H9 (cell line): ENCODE measurements at regions not wholly inside any gene's neighbourhood (a gene's known extent, or its start where the extent isn't known, plus 50 kb on each side); places are given as distances from the start of the nearest gene placed in this dataset.

ENCODE experiments used
- DNase-seq: peaks from one replicate; pipeline ENCODE4 v3.0.0-alpha.2; 2017
- H2AFZ ChIP-seq: one replicate; pipeline ENCODE4 v1.6.1; 2013; ENCODE audit warnings: mild to moderate bottlenecking, low read length, control low read depth, moderate library complexity
- H2AK5ac ChIP-seq: 2 replicates; pipeline ENCODE4 v1.6.1; 2013; ENCODE audit warnings: low read length, control low read depth, mixed read lengths; ENCODE audit not compliant: insufficient read length
- H2BK120ac ChIP-seq: one replicate; pipeline ENCODE4 v1.6.1; 2013; ENCODE audit warnings: low read depth, mild to moderate bottlenecking, low read length, control low read depth, inconsistent platforms; ENCODE audit not compliant: poor library complexity, severe bottlenecking
- H2BK12ac ChIP-seq: 2 replicates; pipeline ENCODE4 v1.6.1; 2013; ENCODE audit warnings: low read length, control low read depth, mixed read lengths, low read depth; ENCODE audit not compliant: insufficient read length
- H2BK15ac ChIP-seq: 2 replicates; pipeline ENCODE4 v1.6.1; 2013; ENCODE audit warnings: low read depth, low read length, control low read depth
- H2BK20ac ChIP-seq: one replicate; pipeline ENCODE4 v1.6.1; 2013; ENCODE audit warnings: low read depth, mild to moderate bottlenecking, low read length, control low read depth, inconsistent platforms; ENCODE audit not compliant: poor library complexity, severe bottlenecking
- H2BK5ac ChIP-seq: 2 replicates; pipeline ENCODE4 v1.6.1; 2013; ENCODE audit warnings: low read length, control low read depth, mixed read lengths; ENCODE audit not compliant: insufficient read length
- H3K14ac ChIP-seq: 2 replicates; pipeline ENCODE4 v1.6.1; 2013; ENCODE audit warnings: low read length, control low read depth; ENCODE audit not compliant: insufficient read depth
- H3K18ac ChIP-seq: 2 replicates; pipeline ENCODE4 v1.6.1; 2013; ENCODE audit warnings: low read depth, mild to moderate bottlenecking, mixed read lengths, low read length, control low read depth; ENCODE audit not compliant: insufficient read length
- H3K23ac ChIP-seq: 2 replicates; pipeline ENCODE4 v1.6.1; 2013; ENCODE audit warnings: low read length, control low read depth, mixed read lengths, low read depth; ENCODE audit not compliant: insufficient read length
- H3K23me2 ChIP-seq: 2 replicates; pipeline ENCODE4 v1.6.1; 2013; ENCODE audit warnings: low read depth, mild to moderate bottlenecking, mixed read lengths, low read length, control low read depth; ENCODE audit not compliant: insufficient read length, poor library complexity, severe bottlenecking
- H3K27ac ChIP-seq: 2 replicates; pipeline ENCODE4 v1.5.1; 2013; ENCODE audit warnings: low read length, control low read depth, mixed read lengths, low read depth; ENCODE audit not compliant: insufficient read length
- H3K27me3 ChIP-seq: 2 replicates; pipeline ENCODE4 v1.6.1; 2013; ENCODE audit warnings: low read length, control low read depth, inconsistent platforms; ENCODE audit not compliant: insufficient read depth
- H3K4ac ChIP-seq: 2 replicates; pipeline ENCODE4 v1.6.1; 2013; ENCODE audit warnings: low read depth, mild to moderate bottlenecking, control low read depth, inconsistent platforms, low read length, moderate library complexity
- H3K4me1 ChIP-seq: 2 replicates; pipeline ENCODE4 v1.6.1; 2013; ENCODE audit warnings: low read length, control low read depth, inconsistent platforms; ENCODE audit not compliant: insufficient read depth
- H3K4me2 ChIP-seq: 2 replicates; pipeline ENCODE4 v1.6.1; 2013; ENCODE audit warnings: low read length, control low read depth, mixed read lengths; ENCODE audit not compliant: insufficient read length, insufficient read depth
- H3K56ac ChIP-seq: 2 replicates; pipeline ENCODE4 v1.6.1; 2013; ENCODE audit warnings: low read depth, mild to moderate bottlenecking, mixed read lengths, low read length, control low read depth; ENCODE audit not compliant: insufficient read length
- H3K79me1 ChIP-seq: 2 replicates; pipeline ENCODE4 v1.6.1; 2013; ENCODE audit warnings: low read depth, mild to moderate bottlenecking, moderate library complexity, low read length, control low read depth, inconsistent platforms; ENCODE audit not compliant: insufficient read depth, poor library complexity, severe bottlenecking
- H3K79me2 ChIP-seq: 2 replicates; pipeline ENCODE4 v1.6.1; 2013; ENCODE audit warnings: low read length, control low read depth, inconsistent platforms; ENCODE audit not compliant: insufficient read depth
- H3K9ac ChIP-seq: 2 replicates; pipeline ENCODE4 v1.6.1; 2013; ENCODE audit warnings: low read length, control low read depth, mixed read lengths; ENCODE audit not compliant: insufficient read length; ENCODE audit errors: extremely low read depth
- H3K9me3 ChIP-seq: one replicate; pipeline ENCODE4 v1.6.1; 2013; ENCODE audit warnings: low read depth, low read length, inconsistent platforms; ENCODE audit not compliant: control insufficient read depth
- H3T11ph ChIP-seq: one replicate; pipeline ENCODE4 v1.6.1; 2013; ENCODE audit warnings: mild to moderate bottlenecking, low read length, control low read depth, inconsistent platforms
- H4K20me1 ChIP-seq: one replicate; pipeline ENCODE4 v1.6.1; 2013; ENCODE audit not compliant: control insufficient read depth, insufficient read length, insufficient read depth
- H4K5ac ChIP-seq: 2 replicates; pipeline ENCODE4 v1.6.1; 2013; ENCODE audit warnings: low read depth, mild to moderate bottlenecking, mixed read lengths, low read length, control low read depth; ENCODE audit not compliant: insufficient read length
- H4K8ac ChIP-seq: replicated peaks from 2 replicates; pipeline ENCODE4 v1.6.1; 2013; ENCODE audit warnings: low read length, control low read depth, mixed read lengths, low read depth; ENCODE audit not compliant: insufficient read length
- H4K91ac ChIP-seq: 2 replicates; pipeline ENCODE4 v1.6.1; 2013; ENCODE audit warnings: low read depth, mild to moderate bottlenecking, moderate library complexity, mixed read lengths, low read length, control low read depth; ENCODE audit not compliant: insufficient read length
- H3K27ac Mint-ChIP-seq, 3 experiments: 2 replicates in 2 of 3; 3 replicates in 1 of 3; pipeline ENCODE4 v1.8.0; 2020 to 2021; ENCODE audit warnings: mixed read lengths in 3 of 3, mild to moderate bottlenecking in 1 of 3, moderate library complexity in 1 of 3
- H3K27me3 Mint-ChIP-seq: 2 replicates; pipeline ENCODE4 v1.8.0; 2021; ENCODE audit warnings: low read depth, mild to moderate bottlenecking, moderate library complexity, mixed read lengths
- H3K36me3 Mint-ChIP-seq, 3 experiments: 2 replicates in 2 of 3; 3 replicates in 1 of 3; pipeline ENCODE4 v1.8.0; 2020 to 2021; ENCODE audit warnings: low read depth in 3 of 3, mixed read lengths in 3 of 3; ENCODE audit not compliant: insufficient read depth in 1 of 3
- H3K4me1 Mint-ChIP-seq, 2 experiments: 2 replicates each; pipeline ENCODE4 v1.8.0; 2020; ENCODE audit warnings: mixed read lengths in 2 of 2
- H3K4me3 Mint-ChIP-seq, 2 experiments: 2 replicates in 1 of 2; 3 replicates in 1 of 2; pipeline ENCODE4 v1.8.0; 2020 to 2021; ENCODE audit warnings: mild to moderate bottlenecking in 2 of 2, mixed read lengths in 2 of 2, moderate library complexity in 1 of 2
- H3K9me3 Mint-ChIP-seq, 2 experiments: 2 replicates in 1 of 2; 3 replicates in 1 of 2; pipeline ENCODE4 v1.8.0; 2020; ENCODE audit warnings: mild to moderate bottlenecking in 2 of 2, mixed read lengths in 2 of 2, moderate library complexity in 1 of 2
- WGBS: extraction: QIAGEN DNeasy Blood & Tissue Kit; methylation state at CpG from one replicate; pipeline ENCODE4 v1.1.7; 2013; ENCODE audit warnings: missing lambda C conversion rate, low lambda C conversion rate, mixed read lengths; ENCODE audit not compliant: insufficient read length; ENCODE audit errors: extremely low coverage; 5-methylcytosine and 5-hydroxymethylcytosine counted together
- TF ChIP-seq, protein P1 (sequence below): fragments of 200-600 bp; sonication (generic); conservative IDR thresholded peaks from 3 replicates; pipeline ENCODE4 v1.8.0; 2021; ENCODE audit warnings: antibody characterized with exemption, mild to moderate bottlenecking

- Histone ChIP-seq H3K9ac (no peak overlapping the region), H2AK5ac (no peak overlapping the region), H4K20me1 (no peaks in the 10 kb centered on the region), H3K56ac (no peak overlapping the region), H4K5ac (no peak overlapping the region), H2AFZ (no peak overlapping the region), H4K8ac (no peak overlapping the region), H2BK15ac (no peak overlapping the region), H3K23ac (no peak overlapping the region), H2BK120ac (no peak overlapping the region), H3K79me1 (no peaks in the 10 kb centered on the region), H3K4me1 (no peaks in the 10 kb centered on the region), H3K23me2 (no peaks in the 10 kb centered on the region), H2BK5ac (no peak overlapping the region), H3K4me2 (no peak overlapping the region), H4K91ac (no peak overlapping the region), H2BK12ac (no peak overlapping the region), H3K14ac (no peak overlapping the region), H3K27ac (no peak overlapping the region), H3K27me3 (no peaks in the 10 kb centered on the region), H3K4ac (no peak overlapping the region), H3K79me2 (no peaks in the 10 kb centered on the region), H2BK20ac (no peak overlapping the region), H3T11ph (no peak overlapping the region), H3K18ac (no peak overlapping the region), H3K9me3 (no peaks in the 10 kb centered on the region)
- Mint-ChIP-seq H3K36me3 (no peaks in the 10 kb centered on the region; a peak in 2 of 7 replicates), H3K4me1 (peaks cover 8 to 14% of the 10 kb centered on the region in 2 experiments), H3K9me3 (0 out of 5 replicates have a peak, but pooled peaks cover 0 to 3% of the 10 kb centered on the region in 2 experiments), H3K27me3 (peaks cover 5% of the 10 kb centered on the region), H3K27ac (no peak overlapping the region), H3K4me3 (no peak overlapping the region)
- TF ChIP-seq, protein P1, sequence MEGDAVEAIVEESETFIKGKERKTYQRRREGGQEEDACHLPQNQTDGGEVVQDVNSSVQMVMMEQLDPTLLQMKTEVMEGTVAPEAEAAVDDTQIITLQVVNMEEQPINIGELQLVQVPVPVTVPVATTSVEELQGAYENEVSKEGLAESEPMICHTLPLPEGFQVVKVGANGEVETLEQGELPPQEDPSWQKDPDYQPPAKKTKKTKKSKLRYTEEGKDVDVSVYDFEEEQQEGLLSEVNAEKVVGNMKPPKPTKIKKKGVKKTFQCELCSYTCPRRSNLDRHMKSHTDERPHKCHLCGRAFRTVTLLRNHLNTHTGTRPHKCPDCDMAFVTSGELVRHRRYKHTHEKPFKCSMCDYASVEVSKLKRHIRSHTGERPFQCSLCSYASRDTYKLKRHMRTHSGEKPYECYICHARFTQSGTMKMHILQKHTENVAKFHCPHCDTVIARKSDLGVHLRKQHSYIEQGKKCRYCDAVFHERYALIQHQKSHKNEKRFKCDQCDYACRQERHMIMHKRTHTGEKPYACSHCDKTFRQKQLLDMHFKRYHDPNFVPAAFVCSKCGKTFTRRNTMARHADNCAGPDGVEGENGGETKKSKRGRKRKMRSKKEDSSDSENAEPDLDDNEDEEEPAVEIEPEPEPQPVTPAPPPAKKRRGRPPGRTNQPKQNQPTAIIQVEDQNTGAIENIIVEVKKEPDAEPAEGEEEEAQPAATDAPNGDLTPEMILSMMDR: no peak
- no CpG with 5 or more reads among the region's 1 CpG for WGBS
- DNase-seq: no peak
Measured at GRCh38 chr5:166788050-166788449, 1503.4 kb upstream of the WWC1 start.
